ENCODE measurements at regions not wholly inside any gene's neighbourhood (a gene's known extent, or its start where the extent isn't known, plus 50 kb on each side); places are given as distances from the start of the nearest gene placed in this dataset.
A peak's percentile ranks its signal among the peaks of the same experiment; 100 is the strongest.

- no peak overlapping the region for H3K4me3 ChIP-seq (ENCODE audit: low read depth, low read length)
- DNase-seq (ENCODE audit: low read depth): no peak
- TF ChIP-seq CTCF (IDR thresholded peaks at IDR 0.05; ENCODE audit: control insufficient read depth, extremely low read depth, insufficient read depth): no peak
Measured at GRCh38 chr9:19619221-19619620, 169.6 kb downstream of the SLC24A2 start.

DNA sequence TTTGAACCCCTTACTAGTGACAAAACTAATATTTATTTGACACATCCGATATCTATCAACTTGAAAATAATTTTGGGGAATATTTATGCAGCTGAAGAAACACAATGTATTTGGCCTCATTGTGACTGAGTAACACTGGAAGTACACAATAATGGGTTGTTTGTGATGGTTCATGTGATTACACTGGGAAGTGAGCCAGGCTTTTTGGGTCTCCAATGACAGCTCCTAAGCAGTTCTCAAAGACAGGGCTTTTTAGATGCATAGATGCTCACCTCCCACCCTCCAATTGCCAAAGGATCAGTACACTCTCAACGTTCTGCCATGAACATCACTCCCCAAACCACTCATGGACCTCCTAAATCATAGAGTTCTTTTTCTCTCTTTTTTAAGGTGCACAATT is 170.0 kb downstream of the SLC24A2 start:
- no peak for TF ChIP-seq CTCF (IDR thresholded peaks at IDR 0.05; ENCODE audit: control insufficient read depth, extremely low read depth, insufficient read depth)
- no peak for DNase-seq (ENCODE audit: low read depth)
- H3K4me3 ChIP-seq (ENCODE audit: low read depth, low read length): no peak overlapping the region

- H3K4me3 ChIP-seq (ENCODE audit: low read depth, low read length): no peak overlapping the region
- no peak for TF ChIP-seq CTCF (IDR thresholded peaks at IDR 0.05; ENCODE audit: control insufficient read depth, extremely low read depth, insufficient read depth)
- no peak for DNase-seq (ENCODE audit: low read depth)
Measured at GRCh38 chr9:19615036-19615624, 173.7 kb downstream of the SLC24A2 start.

- H3K4me3 ChIP-seq (ENCODE audit: low read depth, low read length): no peak overlapping the region
- DNase-seq (ENCODE audit: low read depth): no peak
- no peak for TF ChIP-seq CTCF (IDR thresholded peaks at IDR 0.05; ENCODE audit: control insufficient read depth, extremely low read depth, insufficient read depth)
Measured at GRCh38 chr9:19614294-19614693, 174.5 kb downstream of the SLC24A2 start.

DNA sequence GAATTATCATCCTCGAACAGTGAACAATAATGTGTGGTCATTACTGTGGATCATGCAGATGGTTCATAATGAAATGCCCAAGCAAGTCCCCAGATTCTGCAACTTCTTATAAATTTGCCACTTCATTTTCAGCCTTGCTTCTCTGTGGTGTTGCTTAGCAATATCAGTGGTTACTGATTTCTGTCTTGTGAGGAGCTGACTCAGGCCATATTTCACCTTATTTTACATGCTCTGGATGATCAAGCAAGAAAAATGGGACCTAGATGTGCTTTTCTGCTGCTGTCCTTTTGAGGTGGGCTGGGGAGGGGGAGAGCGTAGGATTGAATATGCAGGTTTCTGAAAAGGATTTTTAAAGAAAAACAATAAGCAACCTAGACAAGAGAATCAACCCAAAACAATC is 188.3 kb downstream of the SLC24A2 start:
- no peak overlapping the region for H3K4me3 ChIP-seq (ENCODE audit: low read depth, low read length)
- no peak for DNase-seq (ENCODE audit: low read depth)
- no peak for TF ChIP-seq CTCF (IDR thresholded peaks at IDR 0.05; ENCODE audit: control insufficient read depth, extremely low read depth, insufficient read depth)

GRCh38 chr9:19598722-19599121 is 189.9 kb downstream of the ACER2 start:
- no peak for TF ChIP-seq CTCF (IDR thresholded peaks at IDR 0.05; ENCODE audit: control insufficient read depth, extremely low read depth, insufficient read depth)
- H3K4me3 ChIP-seq (ENCODE audit: low read depth, low read length): no peak overlapping the region
- DNase-seq (ENCODE audit: low read depth): peak; percentile 80

GRCh38 chr9:19597176-19597575 is 188.4 kb downstream of the ACER2 start:
- no peak for TF ChIP-seq CTCF (IDR thresholded peaks at IDR 0.05; ENCODE audit: control insufficient read depth, extremely low read depth, insufficient read depth)
- no peak for DNase-seq (ENCODE audit: low read depth)

More at GRCh38 chr9:19597176-19597575, 188.4 kb downstream of the ACER2 start:
- no peak overlapping the region for H3K4me3 ChIP-seq (ENCODE audit: low read depth, low read length)

Measured in LNCaP clone FGC (cell line).